ENCODE measurements at regions not wholly inside any gene's neighbourhood (a gene's known extent, or its start where the extent isn't known, plus 50 kb on each side); places are given as distances from the start of the nearest gene placed in this dataset.

DNA sequence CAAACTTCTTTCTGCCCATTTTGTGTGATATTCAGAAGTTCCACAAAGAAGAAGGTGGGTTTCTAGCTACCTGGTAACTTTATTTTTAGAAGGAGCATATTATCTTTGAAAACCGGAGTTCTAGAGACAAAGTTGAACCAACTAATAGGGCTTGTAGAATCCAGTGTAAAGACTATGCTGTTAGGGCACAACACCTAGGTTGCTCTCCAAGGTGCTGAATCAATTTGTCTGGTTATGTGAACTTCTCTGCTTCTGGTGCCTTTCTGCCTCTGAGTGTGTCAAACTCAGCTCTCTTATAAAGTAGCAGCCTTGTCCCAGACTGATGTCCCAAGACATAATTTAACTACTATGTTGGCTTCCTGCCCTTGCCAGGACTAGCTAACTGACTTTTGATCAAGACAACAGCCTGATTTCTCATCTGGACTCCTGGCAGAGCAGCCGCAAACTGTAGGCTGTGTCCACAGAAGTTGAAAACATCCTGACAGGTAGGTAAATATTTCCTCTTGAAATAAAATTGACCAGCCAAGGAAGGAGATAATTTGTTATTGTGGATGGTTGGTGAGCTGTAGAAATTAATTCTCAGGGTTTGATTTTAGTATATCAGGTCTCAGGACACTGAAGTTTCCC lies 119.4 kb downstream of the CYRIA start:
- no peak for TF ChIP-seq ZNF274 (IDR thresholded peaks at IDR 0.05; ENCODE audit: low read depth, low read length)
- TF ChIP-seq SUZ12 (IDR thresholded peaks at IDR 0.05; ENCODE audit: extremely low read depth, insufficient read depth, insufficient read length), result no peak
